Muscle of back (tissue), 3 donors: ENCODE measurements at regions not wholly inside any gene's neighbourhood (a gene's known extent, or its start where the extent isn't known, plus 50 kb on each side); places are given as distances from the start of the nearest gene placed in this dataset.
A peak's percentile ranks its signal among the peaks of the same experiment; 100 is the strongest.

Experiments
- DNase-seq, 3 donors: peaks; one replicate each; pipeline versions ENCODE4 v3.0.0 to v3.0.0-alpha.2; 2013

- no peak for DNase-seq
Measured at GRCh38 chr1:195394567-195394966, 1213.7 kb downstream of the KCNT2 start.

- DNase-seq, result no peak
Measured at GRCh38 chr1:195376190-195376589, 1232.0 kb downstream of the KCNT2 start.

- DNase-seq, result peak; percentile 63 to 89 (median 70)
Measured at GRCh38 chr1:195373856-195374255, 1234.4 kb downstream of the KCNT2 start.

GRCh38 chr1:195345149-195345548 is 1263.1 kb downstream of the KCNT2 start:
- no peak for DNase-seq

GRCh38 chr1:195337646-195338045 is 1270.6 kb downstream of the KCNT2 start:
- no peak for DNase-seq

GRCh38 chr1:195336812-195337211 is 1271.4 kb downstream of the KCNT2 start:
- DNase-seq, result no peak

- no peak for DNase-seq
Measured at GRCh38 chr1:195335541-195335940, 1272.7 kb downstream of the KCNT2 start.

- no peak for DNase-seq
Measured at GRCh38 chr1:195332102-195332501, 1276.1 kb downstream of the KCNT2 start.

- DNase-seq, result no peak
Measured at GRCh38 chr1:195328681-195329080, 1279.6 kb downstream of the KCNT2 start.

GRCh38 chr1:195328102-195328501 is 1280.1 kb downstream of the KCNT2 start:
- DNase-seq, result no peak

- no peak for DNase-seq
Measured at GRCh38 chr1:195327361-195327760, 1280.9 kb downstream of the KCNT2 start.

GRCh38 chr1:195326325-195326724 is 1281.9 kb downstream of the KCNT2 start:
- no peak for DNase-seq

- DNase-seq, result no peak
Measured at GRCh38 chr1:195325181-195325580, 1283.1 kb downstream of the KCNT2 start.

GRCh38 chr1:195306281-195306680 is 1302.0 kb downstream of the KCNT2 start:
- peak in 2 of 3 donors; percentile 28 to 52 for DNase-seq

- no peak for DNase-seq
Measured at GRCh38 chr1:195294911-195295310, 1313.3 kb downstream of the KCNT2 start.

GRCh38 chr1:195278644-195279043 is 1329.6 kb downstream of the KCNT2 start:
- no peak for DNase-seq

- DNase-seq, result no peak
Measured at GRCh38 chr1:195275710-195276109, 1332.5 kb downstream of the KCNT2 start.

GRCh38 chr1:195251900-195252299 is 1356.3 kb downstream of the KCNT2 start:
- no peak for DNase-seq

GRCh38 chr1:195243492-195243891 is 1364.7 kb downstream of the KCNT2 start:
- DNase-seq, result no peak

GRCh38 chr1:195241066-195241465 is 1367.2 kb downstream of the KCNT2 start:
- DNase-seq, result peak; percentile 23 to 34 (median 28)

- DNase-seq, result no peak
Measured at GRCh38 chr1:195238313-195238712, 1369.9 kb downstream of the KCNT2 start.

- peak; percentile 30 to 53 (median 44) for DNase-seq
Measured at GRCh38 chr1:195236991-195237889, 1371.0 kb downstream of the KCNT2 start.

- no peak for DNase-seq
Measured at GRCh38 chr1:195218428-195219212, 1389.6 kb downstream of the KCNT2 start.
